Lung (tissue), 11 donors: ENCODE measurements at regions not wholly inside any gene's neighbourhood (a gene's known extent, or its start where the extent isn't known, plus 50 kb on each side); places are given as distances from the start of the nearest gene placed in this dataset.
A peak's percentile ranks its signal among the peaks of the same experiment; 100 is the strongest.

Experiments
- ATAC-seq: fragments of 200-7000 bp; cut with Tn5 transposase; one replicate; pipeline ENCODE4 v1.9.1; 2020; ENCODE audit warnings: moderate number of reproducible peaks; ENCODE audit not compliant: insufficient read depth, low FRiP score
- DNase-seq, 3 donors: peaks; one replicate each; pipeline ENCODE4 v3.0.0-alpha.2; 2013 to 2017
- H3K27ac ChIP-seq, 2 donors: one replicate each; pipeline ENCODE4 v1.5.1; 2013; ENCODE audit warnings: mild to moderate bottlenecking in 2 of 2, moderate library complexity in 2 of 2, control low read depth in 1 of 2, inconsistent platforms in 1 of 2, low read depth in 1 of 2, low read length in 1 of 2
- H3K27me3 ChIP-seq, 3 donors: one replicate each; pipeline ENCODE4 v1.5.1; 2013; ENCODE audit warnings: low read length in 2 of 3; ENCODE audit not compliant: control insufficient read depth in 3 of 3, insufficient read depth in 3 of 3
- H3K36me3 ChIP-seq, 4 donors: one replicate each; pipeline ENCODE4 v1.5.1; 2013; ENCODE audit warnings: low read length in 4 of 4, mild to moderate bottlenecking in 1 of 4, moderate library complexity in 1 of 4; ENCODE audit not compliant: control insufficient read depth in 4 of 4, insufficient read depth in 4 of 4
- H3K4me1 ChIP-seq, 5 donors: one replicate each; pipeline ENCODE4 v1.5.1; 2013; ENCODE audit warnings: low read length in 5 of 5, mild to moderate bottlenecking in 2 of 5, moderate library complexity in 1 of 5; ENCODE audit not compliant: control insufficient read depth in 5 of 5, insufficient read depth in 5 of 5
- H3K4me3 ChIP-seq: one replicate; pipeline ENCODE4 v1.5.1; 2013; ENCODE audit warnings: mild to moderate bottlenecking, control low read depth, moderate library complexity
- H3K9ac ChIP-seq, 2 donors: one replicate each; pipeline ENCODE4 v1.5.1; 2013; ENCODE audit warnings: low read length in 2 of 2, control low read depth in 1 of 2; ENCODE audit not compliant: insufficient read depth in 1 of 2
- H3K9me3 ChIP-seq, 4 donors: one replicate each; pipeline ENCODE4 v1.5.1; 2013; ENCODE audit warnings: low read length in 3 of 4, mild to moderate bottlenecking in 1 of 4, moderate library complexity in 1 of 4; ENCODE audit not compliant: control insufficient read depth in 4 of 4, insufficient read depth in 3 of 4
- CTCF ChIP-seq: IDR thresholded peaks from 2 replicates; pipeline ENCODE4 v1.5.1; 2012; ENCODE audit warnings: mild to moderate bottlenecking; ENCODE audit errors: control extremely low read depth, extremely low read depth
- WGBS, 2 donors: extraction: QIAGEN DNeasy Blood & Tissue Kit; methylation state at CpG; one replicate each; pipeline ENCODE4 v1.1.7; 2013; 5-methylcytosine and 5-hydroxymethylcytosine counted together
- donor health status: control.
- donor health status: control.
- donor health status: Bipolar disorder and iron deficiency.
- donor health status: healthy.
- donor health status: DM: yes; HTN: yes; CAD: no.

GRCh38 chr7:25841575-25841974 is 310.4 kb upstream of the NFE2L3 start:
- peak overlapping the region in 1 of 2 donors; percentile 26 for H3K27ac ChIP-seq
- WGBS, 2 donors, result 84 to 89% methylated on average over 3 of the region's 3 CpGs
- ATAC-seq, result no peak
- H3K27me3 ChIP-seq, result no peaks in the 10 kb centered on the region
- H3K4me3 ChIP-seq, result no peak overlapping the region
- H3K9ac ChIP-seq, result no peak overlapping the region
- no peaks in the 10 kb centered on the region for H3K36me3 ChIP-seq
- H3K4me1 ChIP-seq, result peaks cover 1 to 23% (median 14%) of the 10 kb centered on the region in 5 donors
- no peaks in the 10 kb centered on the region for H3K9me3 ChIP-seq
- DNase-seq, result no peak
- TF ChIP-seq CTCF, result no peak

- no peak for ATAC-seq
- no peaks in the 10 kb centered on the region for H3K9me3 ChIP-seq
- H3K27ac ChIP-seq, result peak overlapping the region in 1 of 2 donors; percentile 3
- H3K4me1 ChIP-seq, result peaks cover 1 to 30% (median 17%) of the 10 kb centered on the region in 5 donors
- WGBS, 2 donors, result 65 to 81% methylated on average over 5 of the region's 5 CpGs
- H3K27me3 ChIP-seq, result no peaks in the 10 kb centered on the region
- H3K36me3 ChIP-seq, result no peaks in the 10 kb centered on the region
- H3K9ac ChIP-seq, result no peak overlapping the region
- H3K4me3 ChIP-seq, result no peak overlapping the region
- DNase-seq, result no peak
- TF ChIP-seq CTCF, result no peak
These were observed 309.7 kb upstream of the NFE2L3 start for GRCh38 chr7:25842201-25842733.

- H3K36me3 ChIP-seq, result no peaks in the 10 kb centered on the region
- no peak overlapping the region for H3K27ac ChIP-seq
- no peaks in the 10 kb centered on the region for H3K9me3 ChIP-seq
- peaks cover 1 to 42% (median 25%) of the 10 kb centered on the region in 5 donors for H3K4me1 ChIP-seq
- no peaks in the 10 kb centered on the region for H3K27me3 ChIP-seq
- no peak for DNase-seq
- 82 to 90% methylated on average over 4 of the region's 4 CpGs for WGBS, 2 donors
- no peak for TF ChIP-seq CTCF
- H3K9ac ChIP-seq, result no peak overlapping the region
- ATAC-seq, result no peak
- H3K4me3 ChIP-seq, result no peak overlapping the region
These were observed 308.5 kb upstream of the NFE2L3 start for GRCh38 chr7:25843467-25843866.
